ENCODE measurements at regions not wholly inside any gene's neighbourhood (a gene's known extent, or its start where the extent isn't known, plus 50 kb on each side); places are given as distances from the start of the nearest gene placed in this dataset.

DNA sequence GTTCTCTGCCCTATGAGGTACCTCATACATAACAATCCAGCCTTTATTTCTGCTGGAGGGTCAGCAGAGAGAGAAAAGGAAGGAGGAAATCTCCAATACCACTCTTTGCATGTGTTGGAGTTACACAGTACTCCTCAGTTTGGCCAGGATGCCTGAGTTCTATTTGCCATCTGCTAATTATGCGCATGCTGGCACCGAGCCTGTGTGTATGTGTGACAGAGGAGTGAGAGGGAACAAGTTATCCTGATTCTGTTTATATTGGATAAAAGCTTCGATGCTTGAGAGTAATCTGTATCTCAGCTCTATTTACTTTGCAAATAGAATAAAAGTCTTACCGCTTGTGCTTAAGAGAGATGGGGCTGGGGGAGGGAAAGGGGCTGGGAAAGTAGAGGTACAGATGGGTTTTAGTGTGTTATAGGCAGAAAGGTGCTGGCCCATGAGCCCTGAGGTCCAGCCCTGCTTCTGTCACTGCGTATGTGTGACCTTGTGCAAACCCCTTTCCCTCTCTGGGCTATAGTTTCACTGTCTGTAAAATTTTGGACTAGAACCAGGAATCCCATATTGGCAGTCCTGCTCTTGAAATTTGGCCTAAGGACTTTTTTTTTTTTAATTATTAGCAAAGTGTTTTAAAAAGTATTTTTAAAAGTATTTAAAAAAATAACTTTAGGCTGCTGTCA lies 54.5 kb upstream of the PLXNA2 start:
- no peaks in the 10 kb centered on the region for H3K9me3 ChIP-seq (ENCODE audit: control insufficient read depth in 2 of 2, low read length in 2 of 2)
- H3K27me3 ChIP-seq (ENCODE audit: control insufficient read depth in 1 of 2, insufficient read depth in 2 of 2, low read length in 2 of 2): peaks cover 0 to 2% of the 10 kb centered on the region in 2 donors
- no peak overlapping the region for H3K27ac ChIP-seq (ENCODE audit: low read length)
- H3K36me3 ChIP-seq (ENCODE audit: control insufficient read depth in 2 of 2, insufficient read depth in 2 of 2, low read length in 2 of 2): no peaks in the 10 kb centered on the region
- H3K9ac ChIP-seq (ENCODE audit: low read length in 2 of 2): no peak overlapping the region
- peaks cover 6% of the 10 kb centered on the region for H3K4me1 ChIP-seq (ENCODE audit: control insufficient read depth, insufficient read depth, low read length)
- no peak overlapping the region for H3K4me3 ChIP-seq (ENCODE audit: low read length in 2 of 2)

DNA sequence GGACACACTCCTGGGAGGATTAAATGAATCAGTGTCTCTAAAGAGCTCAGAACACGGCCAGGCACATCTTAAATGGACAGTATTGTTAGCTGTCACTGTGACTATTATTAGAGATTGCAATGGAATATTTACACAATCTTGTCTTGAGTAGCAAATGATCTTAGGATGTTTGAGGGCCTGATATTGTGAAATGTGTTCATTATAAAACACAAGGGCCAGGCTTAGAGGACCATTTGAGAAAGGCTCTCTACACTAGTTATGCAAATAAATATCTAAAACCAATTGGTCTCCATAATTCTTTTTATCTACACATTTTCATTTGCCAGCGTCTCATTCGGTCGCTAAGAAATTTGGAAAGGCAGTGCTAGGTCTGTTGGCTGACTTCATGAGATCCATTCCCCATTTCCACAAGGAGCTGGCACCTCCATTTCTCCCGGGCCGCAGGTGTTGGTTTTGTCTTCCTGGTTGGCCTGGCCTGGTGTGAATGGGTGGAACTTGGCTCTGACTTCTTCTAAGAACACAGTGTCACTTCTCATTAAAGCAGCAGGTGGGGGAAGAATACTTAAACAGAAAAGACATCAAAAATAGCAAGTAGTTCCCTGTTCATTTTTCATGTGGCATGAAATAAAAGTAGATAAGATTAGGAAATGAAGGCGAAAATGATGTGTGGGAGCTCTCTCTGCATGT lies 56.0 kb upstream of the PLXNA2 start:
- Histone ChIP-seq H3K9me3 (ENCODE audit: control insufficient read depth in 2 of 2, low read length in 2 of 2) (no peaks in the 10 kb centered on the region), H3K9ac (ENCODE audit: low read length in 2 of 2) (no peak overlapping the region), H3K27ac (ENCODE audit: low read length) (no peak overlapping the region), H3K4me1 (ENCODE audit: control insufficient read depth, insufficient read depth, low read length) (peaks cover 6% of the 10 kb centered on the region), H3K36me3 (ENCODE audit: control insufficient read depth in 2 of 2, insufficient read depth in 2 of 2, low read length in 2 of 2) (no peaks in the 10 kb centered on the region), H3K4me3 (ENCODE audit: low read length in 2 of 2) (no peak overlapping the region), H3K27me3 (ENCODE audit: control insufficient read depth in 1 of 2, insufficient read depth in 2 of 2, low read length in 2 of 2) (peaks cover 0 to 2% of the 10 kb centered on the region in 2 donors)

- Histone ChIP-seq H3K27ac (ENCODE audit: low read length) (no peak overlapping the region), H3K4me3 (ENCODE audit: low read length in 2 of 2) (no peak overlapping the region), H3K9me3 (ENCODE audit: control insufficient read depth in 2 of 2, low read length in 2 of 2) (no peaks in the 10 kb centered on the region), H3K4me1 (ENCODE audit: control insufficient read depth, insufficient read depth, low read length) (peaks cover 6% of the 10 kb centered on the region), H3K36me3 (ENCODE audit: control insufficient read depth in 2 of 2, insufficient read depth in 2 of 2, low read length in 2 of 2) (no peaks in the 10 kb centered on the region), H3K9ac (ENCODE audit: low read length in 2 of 2) (no peak overlapping the region), H3K27me3 (ENCODE audit: control insufficient read depth in 1 of 2, insufficient read depth in 2 of 2, low read length in 2 of 2) (no peaks in the 10 kb centered on the region)
Measured at GRCh38 chr1:208302699-208303238, 58.6 kb upstream of the PLXNA2 start.

GRCh38 chr1:208303743-208304712 lies 59.8 kb upstream of the PLXNA2 start:
- no peaks in the 10 kb centered on the region for H3K36me3 ChIP-seq (ENCODE audit: control insufficient read depth in 2 of 2, insufficient read depth in 2 of 2, low read length in 2 of 2)
- no peak overlapping the region for H3K27ac ChIP-seq (ENCODE audit: low read length)
- no peaks in the 10 kb centered on the region for H3K27me3 ChIP-seq (ENCODE audit: control insufficient read depth in 1 of 2, insufficient read depth in 2 of 2, low read length in 2 of 2)
- H3K4me3 ChIP-seq (ENCODE audit: low read length in 2 of 2): no peak overlapping the region
- H3K9me3 ChIP-seq (ENCODE audit: control insufficient read depth in 2 of 2, low read length in 2 of 2): no peaks in the 10 kb centered on the region
- no peaks in the 10 kb centered on the region for H3K4me1 ChIP-seq (ENCODE audit: control insufficient read depth, insufficient read depth, low read length)
- no peak overlapping the region for H3K9ac ChIP-seq (ENCODE audit: low read length in 2 of 2)

- H3K36me3 ChIP-seq (ENCODE audit: control insufficient read depth in 2 of 2, insufficient read depth in 2 of 2, low read length in 2 of 2): no peaks in the 10 kb centered on the region
- no peaks in the 10 kb centered on the region for H3K27me3 ChIP-seq (ENCODE audit: control insufficient read depth in 1 of 2, insufficient read depth in 2 of 2, low read length in 2 of 2)
- no peaks in the 10 kb centered on the region for H3K4me1 ChIP-seq (ENCODE audit: control insufficient read depth, insufficient read depth, low read length)
- H3K9me3 ChIP-seq (ENCODE audit: control insufficient read depth in 2 of 2, low read length in 2 of 2): no peaks in the 10 kb centered on the region
- H3K9ac ChIP-seq (ENCODE audit: low read length in 2 of 2): no peak overlapping the region
- no peak overlapping the region for H3K27ac ChIP-seq (ENCODE audit: low read length)
- no peak overlapping the region for H3K4me3 ChIP-seq (ENCODE audit: low read length in 2 of 2)
Measured at GRCh38 chr1:208308221-208308620, 64.0 kb upstream of the PLXNA2 start.

- no peak overlapping the region for H3K27ac ChIP-seq (ENCODE audit: low read length)
- H3K4me3 ChIP-seq (ENCODE audit: low read length in 2 of 2): no peak overlapping the region
- no peaks in the 10 kb centered on the region for H3K36me3 ChIP-seq (ENCODE audit: control insufficient read depth in 2 of 2, insufficient read depth in 2 of 2, low read length in 2 of 2)
- no peak overlapping the region for H3K9ac ChIP-seq (ENCODE audit: low read length in 2 of 2)
- H3K27me3 ChIP-seq (ENCODE audit: control insufficient read depth in 1 of 2, insufficient read depth in 2 of 2, low read length in 2 of 2): no peaks in the 10 kb centered on the region
- H3K4me1 ChIP-seq (ENCODE audit: control insufficient read depth, insufficient read depth, low read length): no peaks in the 10 kb centered on the region
- no peaks in the 10 kb centered on the region for H3K9me3 ChIP-seq (ENCODE audit: control insufficient read depth in 2 of 2, low read length in 2 of 2)
Measured at GRCh38 chr1:208309771-208310170, 65.6 kb upstream of the PLXNA2 start.

- Histone ChIP-seq H3K36me3 (ENCODE audit: control insufficient read depth in 2 of 2, insufficient read depth in 2 of 2, low read length in 2 of 2) (no peaks in the 10 kb centered on the region), H3K27me3 (ENCODE audit: control insufficient read depth in 1 of 2, insufficient read depth in 2 of 2, low read length in 2 of 2) (peaks cover 0 to 3% of the 10 kb centered on the region in 2 donors), H3K27ac (ENCODE audit: low read length) (no peak overlapping the region), H3K4me1 (ENCODE audit: control insufficient read depth, insufficient read depth, low read length) (no peaks in the 10 kb centered on the region), H3K9me3 (ENCODE audit: control insufficient read depth in 2 of 2, low read length in 2 of 2) (no peaks in the 10 kb centered on the region), H3K9ac (ENCODE audit: low read length in 2 of 2) (no peak overlapping the region), H3K4me3 (ENCODE audit: low read length in 2 of 2) (no peak overlapping the region)
Measured at GRCh38 chr1:208312706-208313105, 68.5 kb upstream of the PLXNA2 start.

DNA sequence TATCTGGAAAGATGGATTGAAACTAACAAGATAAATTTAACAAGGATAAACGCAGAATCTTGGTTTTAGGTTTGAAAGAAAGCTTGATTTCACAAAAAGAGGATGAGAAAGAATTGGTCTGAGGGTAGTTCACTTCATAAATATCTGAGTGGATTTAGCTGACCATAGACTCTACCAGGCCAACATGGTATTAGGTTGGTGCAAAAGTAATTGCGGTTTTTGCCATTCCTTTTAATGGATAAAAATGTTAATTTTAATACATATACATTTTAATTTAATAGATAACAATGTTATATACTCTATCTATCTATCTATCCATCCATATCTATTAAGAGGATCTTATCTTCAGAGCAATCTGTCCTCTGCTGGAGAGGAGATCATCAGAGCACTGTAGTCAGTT lies 70.2 kb upstream of the PLXNA2 start:
- Histone ChIP-seq H3K36me3 (ENCODE audit: control insufficient read depth in 2 of 2, insufficient read depth in 2 of 2, low read length in 2 of 2) (no peaks in the 10 kb centered on the region), H3K27ac (ENCODE audit: low read length) (no peak overlapping the region), H3K4me3 (ENCODE audit: low read length in 2 of 2) (no peak overlapping the region), H3K9ac (ENCODE audit: low read length in 2 of 2) (no peak overlapping the region), H3K9me3 (ENCODE audit: control insufficient read depth in 2 of 2, low read length in 2 of 2) (no peaks in the 10 kb centered on the region), H3K4me1 (ENCODE audit: control insufficient read depth, insufficient read depth, low read length) (no peaks in the 10 kb centered on the region), H3K27me3 (ENCODE audit: control insufficient read depth in 1 of 2, insufficient read depth in 2 of 2, low read length in 2 of 2) (peaks cover 0 to 3% of the 10 kb centered on the region in 2 donors)

- H3K36me3 ChIP-seq (ENCODE audit: control insufficient read depth in 2 of 2, insufficient read depth in 2 of 2, low read length in 2 of 2): no peaks in the 10 kb centered on the region
- no peak overlapping the region for H3K9ac ChIP-seq (ENCODE audit: low read length in 2 of 2)
- H3K4me3 ChIP-seq (ENCODE audit: low read length in 2 of 2): no peak overlapping the region
- H3K27ac ChIP-seq (ENCODE audit: low read length): no peak overlapping the region
- H3K9me3 ChIP-seq (ENCODE audit: control insufficient read depth in 2 of 2, low read length in 2 of 2): no peaks in the 10 kb centered on the region
- peaks cover 0 to 5% of the 10 kb centered on the region in 2 donors for H3K27me3 ChIP-seq (ENCODE audit: control insufficient read depth in 1 of 2, insufficient read depth in 2 of 2, low read length in 2 of 2)
- no peaks in the 10 kb centered on the region for H3K4me1 ChIP-seq (ENCODE audit: control insufficient read depth, insufficient read depth, low read length)
Measured at GRCh38 chr1:208318150-208318734, 74.1 kb upstream of the PLXNA2 start.

DNA sequence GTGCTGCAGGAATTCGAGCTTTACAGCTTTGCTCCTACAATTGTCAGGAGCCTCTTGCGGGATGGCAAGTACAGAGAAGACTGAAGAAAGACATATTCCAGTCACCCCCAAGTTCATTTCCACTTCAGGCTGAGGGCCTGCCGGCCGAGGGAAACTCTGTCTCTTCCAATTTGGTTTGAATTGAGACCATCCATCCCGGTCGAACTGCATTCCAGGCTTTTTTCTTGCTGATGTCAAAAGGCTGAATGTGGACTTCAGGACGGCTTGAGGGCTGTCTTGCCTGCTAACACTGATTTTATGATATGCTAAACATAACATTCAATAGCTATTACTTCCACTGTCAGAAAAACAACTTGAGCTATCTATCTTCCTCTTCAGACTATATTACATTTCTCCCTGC lies 79.8 kb upstream of the PLXNA2 start:
- Histone ChIP-seq H3K4me3 (ENCODE audit: low read length in 2 of 2) (no peak overlapping the region), H3K36me3 (ENCODE audit: control insufficient read depth in 2 of 2, insufficient read depth in 2 of 2, low read length in 2 of 2) (no peaks in the 10 kb centered on the region), H3K4me1 (ENCODE audit: control insufficient read depth, insufficient read depth, low read length) (no peaks in the 10 kb centered on the region), H3K9me3 (ENCODE audit: control insufficient read depth in 2 of 2, low read length in 2 of 2) (no peaks in the 10 kb centered on the region), H3K27me3 (ENCODE audit: control insufficient read depth in 1 of 2, insufficient read depth in 2 of 2, low read length in 2 of 2) (peaks cover 0 to 2% of the 10 kb centered on the region in 2 donors), H3K27ac (ENCODE audit: low read length) (no peak overlapping the region), H3K9ac (ENCODE audit: low read length in 2 of 2) (no peak overlapping the region)

Measured in stomach smooth muscle (tissue), 2 donors.